K562 (cell line): ENCODE measurements at regions not wholly inside any gene's neighbourhood (a gene's known extent, or its start where the extent isn't known, plus 50 kb on each side); places are given as distances from the start of the nearest gene placed in this dataset.

Source experiments
- ATAC-seq: fragments of 200-7000 bp; cut with Tn5 transposase; 3 replicates; pipeline ENCODE4 v1.9.1; 2020; ENCODE audit warnings: moderate library complexity
- BruUV-seq: library from RNA; stranded (reverse); fragments of 400-500 nt; replicated peaks from 2 replicates; lab custom pipeline; 2021; lab: Mats Ljungman, UMichigan
- CTCF ChIA-PET: fragments of 300-600 bp; formaldehyde crosslinking; extraction: SDS; loops from one replicate; lab custom pipeline; 2021; ENCODE audit warnings: low intra/inter-chr PET ratio; lab: Yijun Ruan, JAX
- POLR2A ChIA-PET: fragments of 300-600, 350-650 bp; sonication (Branson Sonifier 250); formaldehyde crosslinking; extraction: SDS; loops from one replicate; lab custom pipeline; 2021; ENCODE audit warnings: antibody characterized with exemption, inconsistent platforms; lab: Yijun Ruan, JAX
- DNase-seq, 4 experiments: peaks; one replicate each; pipeline versions ENCODE4 v3.0.0 to v3.0.0-alpha.2; 2011 to 2018; ENCODE audit warnings: low spot score in 3 of 4, mixed read lengths in 3 of 4; ENCODE audit errors: extremely low read depth in 1 of 4
- FAIRE-seq: peaks from 2 replicates; lab custom pipeline; 2011; peaks lifted over from hg19 to GRCh38; lab: Jason Lieb, UNC
- H2AFZ ChIP-seq: 2 replicates; pipeline ENCODE4 v1.6.0; 2011; ENCODE audit warnings: low read depth, low read length, control low read depth, inconsistent platforms
- H3K27ac ChIP-seq: fragments of 200-600 bp; 3 replicates; pipeline ENCODE4 v1.8.0; 2011; ENCODE audit warnings: low read depth, mild to moderate bottlenecking, control low read depth, inconsistent platforms, low read length, moderate library complexity, mixed read lengths; ENCODE audit errors: extremely low read depth
- H3K27me3 ChIP-seq, 2 experiments: fragments of 300-600 bp in 1 of 2; 2 replicates in 1 of 2; 3 replicates in 1 of 2; pipeline versions ENCODE4 v1.6.0 to v1.8.0; 2011; ENCODE audit warnings: inconsistent platforms in 2 of 2, low read length in 2 of 2, mild to moderate bottlenecking in 1 of 2, mixed read lengths in 1 of 2, moderate library complexity in 1 of 2; ENCODE audit not compliant: control insufficient read depth in 2 of 2, insufficient read depth in 2 of 2
- H3K36me3 ChIP-seq: fragments of 300-600 bp; 3 replicates; pipeline ENCODE4 v1.8.0; 2011; ENCODE audit warnings: mild to moderate bottlenecking, low read length, inconsistent platforms; ENCODE audit not compliant: control insufficient read depth, insufficient read depth
- H3K4me1 ChIP-seq, 2 experiments: fragments of 200-600 bp in 1 of 2; replicated peaks in 1 of 2; 2 replicates in 1 of 2; 3 replicates in 1 of 2; pipeline versions ENCODE4 v1.5.1 to v1.8.0; 2011; ENCODE audit warnings: inconsistent platforms in 2 of 2, low read length in 2 of 2, mild to moderate bottlenecking in 1 of 2, mixed read lengths in 1 of 2, moderate library complexity in 1 of 2; ENCODE audit not compliant: control insufficient read depth in 2 of 2, insufficient read depth in 2 of 2
- H3K4me2 ChIP-seq: 2 replicates; pipeline ENCODE4 v1.6.1; 2011; ENCODE audit warnings: low read length, control low read depth, inconsistent platforms, mixed read lengths; ENCODE audit not compliant: insufficient read depth
- H3K4me3 ChIP-seq: fragments of 200-600 bp; sonication (generic), shearing (Covaris generic); 2 replicates; pipeline ENCODE4 v1.5.1; 2016; ENCODE audit warnings: control low read depth, inconsistent platforms
- H3K79me2 ChIP-seq: fragments of 200-600 bp; 3 replicates; pipeline ENCODE4 v1.8.0; 2011; ENCODE audit warnings: low read length, inconsistent platforms; ENCODE audit not compliant: control insufficient read depth, insufficient read depth
- H3K9ac ChIP-seq, 2 experiments: 2 replicates each; pipeline versions ENCODE4 v1.6.0 to v1.6.1; 2011; ENCODE audit warnings: low read depth in 2 of 2, low read length in 2 of 2, control low read depth in 1 of 2, inconsistent platforms in 1 of 2, mild to moderate bottlenecking in 1 of 2, mixed read lengths in 1 of 2; ENCODE audit not compliant: insufficient read depth in 1 of 2
- H3K9me1 ChIP-seq: one replicate; pipeline ENCODE4 v1.6.0; 2011; ENCODE audit warnings: inconsistent platforms, mild to moderate bottlenecking, low read length, moderate library complexity; ENCODE audit not compliant: control insufficient read depth, insufficient read depth
- H3K9me3 ChIP-seq: replicated peaks from 2 replicates; pipeline ENCODE4 v1.5.1; 2011; ENCODE audit warnings: low read depth, low read length, inconsistent platforms; ENCODE audit not compliant: control insufficient read depth, insufficient read depth
- H4K20me1 ChIP-seq: replicated peaks from 2 replicates; pipeline ENCODE4 v1.6.1; 2011; ENCODE audit warnings: low read length, inconsistent platforms, mixed read lengths; ENCODE audit not compliant: control insufficient read depth, insufficient read depth
- ARID3B ChIP-seq: fragments of 250-450 bp; sonication (Bioruptor Pico); IDR thresholded peaks from 2 replicates; pipeline ENCODE4 v1.4.0; 2020; ENCODE audit warnings: borderline replicate concordance
- BRF2 ChIP-seq: IDR thresholded peaks from 3 replicates; pipeline ENCODE4 v1.6.1; 2011; ENCODE audit warnings: borderline replicate concordance, mild to moderate bottlenecking; ENCODE audit not compliant: insufficient read length, insufficient read depth
- CBX1 ChIP-seq: sonication (generic); IDR thresholded peaks from 2 replicates; pipeline ENCODE4 v1.6.1; 2016; ENCODE audit warnings: antibody characterized with exemption, low read depth, mild to moderate bottlenecking
- CCNT2 ChIP-seq: IDR thresholded peaks from 2 replicates; pipeline ENCODE4 v1.6.1; 2011; ENCODE audit warnings: borderline replicate concordance, low read depth, mild to moderate bottlenecking, moderate library complexity, mixed read lengths, low read length; ENCODE audit not compliant: insufficient read length; ENCODE audit errors: extremely low read depth
- MAFF ChIP-seq: IDR thresholded peaks from 2 replicates; pipeline ENCODE4 v1.6.1; 2012; ENCODE audit warnings: low read length, improper control_type of control experiment
- NEUROD1 ChIP-seq: fragments of 150-350 bp; IDR thresholded peaks from 2 replicates; pipeline ENCODE4 v1.6.1; 2014; ENCODE audit warnings: borderline replicate concordance, low read length, low read depth; ENCODE audit not compliant: partially characterized antibody
- PRPF4 ChIP-seq: fragments of 200-400 bp; formaldehyde crosslinking; IDR thresholded peaks from one replicate; pipeline ENCODE4 v1.6.1; 2017; ENCODE audit warnings: low read length, low read depth, mild to moderate bottlenecking; ENCODE audit not compliant: insufficient read depth, poor library complexity, severe bottlenecking
- ZBTB40 ChIP-seq, 2 experiments: fragments of 450-650 bp in 1 of 2; sonication (generic) in 1 of 2; formaldehyde crosslinking in 1 of 2; IDR thresholded peaks; 2 replicates each; pipeline versions ENCODE4 v1.7.1 to v1.9.0; 2016 to 2022; ENCODE audit warnings: inconsistent platforms in 1 of 2, mild to moderate bottlenecking in 1 of 2, missing genetic modification reagents in 1 of 2
- WGBS: fragments of 100-300 bp; shearing (Covaris generic); methylation state at CpG from one replicate; pipeline ENCODE4 v1.1.6; 2016; ENCODE audit warnings: low coverage, mixed read lengths; ENCODE audit not compliant: insufficient coverage; ENCODE audit errors: missing lambda C conversion rate; 5-methylcytosine and 5-hydroxymethylcytosine counted together
- in situ Hi-C: fragments of 300-500 bp; cut with MboI; formaldehyde crosslinking; loops from 4 replicates; pipeline ENCODE4 v1.15.0; 2018; ENCODE audit warnings: inconsistent platforms, mixed read lengths
- intact Hi-C: fragments of 100-400 bp; cut with micrococcal nuclease; formaldehyde crosslinking; loops from 2 replicates; pipeline ENCODE4 v1.14.2; 2022

GRCh38 chr16:18048853-18049546 lies 287.5 kb downstream of the NPIPA8 start:
- FAIRE-seq (no peak), ATAC-seq (no peak), DNase-seq (no peak)
- no peak overlapping the region for H2AFZ ChIP-seq
- WGBS, result 33% methylated on average over 4 of the region's 4 CpGs
- H3K27ac ChIP-seq, result no peak overlapping the region
- intact Hi-C loops, result no loop called here
- no TSS peak for BruUV-seq
- H3K4me2 ChIP-seq, result no peak overlapping the region
- no peaks in the 10 kb centered on the region for H3K9me3 ChIP-seq
- in situ Hi-C loops, result no loop called here
- peaks cover 21% of the 10 kb centered on the region; the same call in 2 of the 3 replicates for H3K36me3 ChIP-seq
- H4K20me1 ChIP-seq, result peaks cover 5% of the 10 kb centered on the region; the same call in 1 of the 2 replicates
- ChIA-PET POLR2A (interaction anchor here (0.7 kb wide), 1 partner anchor 14 kb away, joined by 3 read pairs; no protein-coding TSS in a partner anchor), CTCF (no interaction called here)
- H3K79me2 ChIP-seq, result peaks cover 12% of the 10 kb centered on the region; the same call in 2 of the 3 replicates
- H3K9ac ChIP-seq, result no peak overlapping the region
- H3K9me1 ChIP-seq, result no peaks in the 10 kb centered on the region
- H3K27me3 ChIP-seq, result no peaks in the 10 kb centered on the region
- H3K4me3 ChIP-seq, result no peak overlapping the region
- no peaks in the 10 kb centered on the region for H3K4me1 ChIP-seq
- no peak for TF ChIP-seq ARID3B (CRISPR knock-in tag)
- no peak for TF ChIP-seq BRF2
- TF ChIP-seq PRPF4, result no peak
- TF ChIP-seq ZBTB40 (IDR thresholded peaks at IDR 0.05), result no peak
- TF ChIP-seq ZBTB40 (CRISPR knock-in tag; IDR thresholded peaks at IDR 0.05), result no peak
- no peak for TF ChIP-seq MAFF
- TF ChIP-seq CCNT2, result no peak
- TF ChIP-seq CBX1, result no peak
- TF ChIP-seq NEUROD1, result no peak
